OCI-LY7 (cell line): ENCODE measurements at regions not wholly inside any gene's neighbourhood (a gene's known extent, or its start where the extent isn't known, plus 50 kb on each side); places are given as distances from the start of the nearest gene placed in this dataset.

Experiments
- CTCF ChIP-seq: fragments of 200-600 bp; sonication (generic); conservative IDR thresholded peaks from 2 replicates; pipeline ENCODE4 v1.5.1; 2014; ENCODE audit warnings: mild to moderate bottlenecking, antibody characterized with exemption, low read length, moderate library complexity, mixed read lengths
- EZH2phosphoT487 ChIP-seq: fragments of 200-600 bp; sonication (generic); IDR thresholded peaks from 2 replicates; pipeline ENCODE4 v1.6.1; 2018; ENCODE audit warnings: low read depth, borderline replicate concordance, mild to moderate bottlenecking, mixed run types, antibody characterized with exemption, low read length, moderate library complexity, mixed read lengths

DNA sequence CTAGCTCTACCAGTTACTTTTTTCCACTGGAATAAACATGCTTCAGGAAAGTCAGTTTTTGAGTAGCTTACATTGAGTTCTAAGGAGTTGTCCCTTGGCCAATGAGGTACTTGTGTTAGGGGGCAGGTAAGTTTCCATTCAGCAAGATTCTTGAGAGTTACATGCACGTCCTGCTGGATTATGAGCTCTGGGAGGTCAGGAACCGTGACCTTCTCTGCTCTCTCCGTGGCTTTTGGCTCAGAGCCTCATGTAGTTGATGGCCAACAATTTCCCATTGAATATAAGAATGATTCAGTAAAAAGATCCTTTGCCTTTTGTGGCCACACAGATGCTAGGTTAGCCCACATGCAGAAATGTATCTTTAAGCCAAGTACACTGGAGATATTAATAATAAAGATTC is 181.8 kb upstream of the RALGAPA2 start:
- TF ChIP-seq CTCF: no peak
- no peak for TF ChIP-seq EZH2phosphoT487
